ENCODE measurements at regions not wholly inside any gene's neighbourhood (a gene's known extent, or its start where the extent isn't known, plus 50 kb on each side); places are given as distances from the start of the nearest gene placed in this dataset.
"Not testable (repeated sequence)": the region's sequence is repeated elsewhere in the genome, so short reads cannot be mapped to it uniquely, and the experiment has no call there.

DNA sequence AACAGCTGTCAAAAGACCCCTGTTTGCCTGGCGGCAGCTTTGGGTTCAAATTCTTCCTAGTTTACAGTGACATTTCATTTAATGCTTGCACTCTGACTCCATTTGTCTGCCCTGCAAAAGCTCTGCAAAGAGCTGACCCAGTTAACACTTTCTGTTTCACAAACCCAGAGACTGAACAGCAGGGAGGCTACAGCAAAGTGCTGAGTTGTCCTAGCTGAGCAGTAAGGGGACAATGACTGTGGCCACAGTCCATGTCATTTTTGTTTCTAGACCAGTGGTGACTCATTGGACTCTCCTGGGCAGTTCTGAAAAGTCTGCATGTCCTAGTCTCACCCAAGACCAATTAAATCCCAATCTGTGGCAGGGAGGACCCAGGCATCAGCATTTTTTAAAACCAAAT, 994.8 kb upstream of the WWC1 start:
- DNase-seq, result no peak

DNA sequence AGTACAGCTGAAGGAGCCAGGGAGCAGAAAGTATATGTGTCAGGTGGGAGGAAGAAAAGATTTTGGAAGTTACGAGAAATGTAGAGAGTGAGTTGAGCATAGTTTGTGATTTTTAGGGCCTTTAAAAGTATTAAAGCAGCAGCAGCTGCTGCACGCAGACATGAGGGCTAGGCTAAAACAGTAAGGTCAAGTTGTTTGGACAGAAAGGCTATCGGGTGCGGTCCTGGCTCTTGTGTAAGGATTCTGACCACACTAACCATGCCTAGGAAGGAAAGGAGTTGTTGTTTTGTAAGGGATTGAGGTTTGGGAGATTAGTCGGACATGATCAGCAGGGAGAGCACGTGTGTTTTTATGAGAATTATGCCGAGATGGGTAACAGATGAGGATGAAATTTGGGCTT, 991.6 kb upstream of the WWC1 start:
- not testable (repeated sequence) for DNase-seq

GRCh38 chr5:167303582-167303981, 987.9 kb upstream of the WWC1 start:
- no peak for DNase-seq

GRCh38 chr5:167304834-167305469, 986.5 kb upstream of the WWC1 start:
- no peak for DNase-seq

GRCh38 chr5:167305591-167306213, 985.7 kb upstream of the WWC1 start:
- DNase-seq, result no peak

DNA sequence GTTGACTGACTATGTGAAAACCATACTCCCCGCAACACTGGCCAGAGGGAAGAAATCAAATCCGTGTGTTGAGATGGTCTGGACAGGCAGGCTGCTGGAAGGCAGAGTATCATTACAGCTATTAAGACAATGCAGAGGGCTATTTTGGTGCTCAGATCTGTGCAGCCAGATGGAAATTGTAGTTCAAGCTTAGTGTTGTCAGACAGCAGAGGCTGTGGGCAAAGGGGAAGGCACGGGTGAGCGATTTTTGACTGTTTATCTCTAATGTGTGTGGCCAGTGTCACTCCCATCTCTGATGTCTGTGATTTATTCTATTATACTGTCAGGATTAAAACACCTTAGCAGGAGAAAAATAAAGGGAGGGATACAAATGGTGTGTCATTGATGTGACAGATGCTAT, 984.4 kb upstream of the WWC1 start:
- no peak for DNase-seq

GRCh38 chr5:167308466-167308865, 983.0 kb upstream of the WWC1 start:
- no peak for DNase-seq

- no peak for DNase-seq
Measured at GRCh38 chr5:167309941-167310517, 981.4 kb upstream of the WWC1 start.

- DNase-seq, result no peak
Measured at GRCh38 chr5:167311340-167311739, 980.1 kb upstream of the WWC1 start.

DNA sequence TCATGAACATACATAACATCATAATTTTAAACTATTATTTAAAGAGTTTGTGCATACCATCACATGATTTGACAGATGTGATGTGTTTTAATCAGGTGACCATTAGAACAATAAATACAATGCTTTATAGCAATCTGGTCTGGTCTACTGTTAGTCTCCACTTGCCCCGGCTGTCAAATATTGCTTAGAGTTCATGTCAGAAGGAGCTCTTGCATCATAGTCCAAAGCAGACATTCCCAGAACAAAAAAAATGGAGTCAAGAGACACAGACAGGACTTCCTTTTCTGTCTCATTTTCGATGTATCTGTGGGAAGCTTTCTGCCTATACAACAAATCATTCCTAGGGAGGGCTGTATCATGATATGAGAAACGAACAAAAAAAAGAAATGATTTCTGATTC, 979.2 kb upstream of the WWC1 start:
- DNase-seq, result no peak

DNA sequence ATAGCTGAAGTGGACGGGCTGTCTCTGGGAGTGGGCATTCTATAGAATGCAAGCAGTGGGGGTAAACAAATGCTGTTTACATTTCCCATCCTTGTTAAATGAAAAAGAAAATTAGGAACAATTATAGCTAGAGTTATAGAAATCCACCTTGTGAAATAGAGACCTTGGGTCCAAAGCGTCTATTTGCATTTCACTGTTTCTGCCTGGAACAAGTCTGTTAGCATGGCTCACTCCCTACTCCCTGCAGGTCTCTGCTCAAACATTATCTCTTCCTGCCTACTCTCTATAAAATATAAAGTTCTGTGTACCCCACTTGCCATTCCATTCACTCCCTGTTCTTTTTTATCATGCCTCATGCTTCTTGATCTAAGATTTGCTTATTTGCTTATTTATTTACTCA, 975.7 kb upstream of the WWC1 start:
- no peak for DNase-seq

- no peak for DNase-seq
Measured at GRCh38 chr5:167317884-167318283, 973.6 kb upstream of the WWC1 start.

DNA sequence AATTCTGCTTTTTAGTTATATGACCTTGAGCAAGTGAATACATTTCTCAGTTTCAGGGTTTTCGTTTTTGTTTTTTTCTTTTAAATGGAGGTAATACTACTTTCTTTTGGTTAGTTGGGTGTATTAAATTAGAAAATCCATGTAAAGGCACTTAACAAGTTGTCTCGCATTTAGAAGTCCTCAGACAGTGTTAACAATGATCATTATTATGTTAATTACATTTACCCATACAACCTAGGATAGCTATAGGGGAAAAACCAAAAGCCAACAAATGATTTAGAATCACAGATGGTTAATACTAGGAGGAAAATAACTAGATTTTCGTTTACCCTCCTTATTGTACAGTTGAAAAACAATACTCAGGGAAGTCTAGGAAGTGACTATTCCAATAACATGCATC, 972.2 kb upstream of the WWC1 start:
- DNase-seq, result no peak

DNA sequence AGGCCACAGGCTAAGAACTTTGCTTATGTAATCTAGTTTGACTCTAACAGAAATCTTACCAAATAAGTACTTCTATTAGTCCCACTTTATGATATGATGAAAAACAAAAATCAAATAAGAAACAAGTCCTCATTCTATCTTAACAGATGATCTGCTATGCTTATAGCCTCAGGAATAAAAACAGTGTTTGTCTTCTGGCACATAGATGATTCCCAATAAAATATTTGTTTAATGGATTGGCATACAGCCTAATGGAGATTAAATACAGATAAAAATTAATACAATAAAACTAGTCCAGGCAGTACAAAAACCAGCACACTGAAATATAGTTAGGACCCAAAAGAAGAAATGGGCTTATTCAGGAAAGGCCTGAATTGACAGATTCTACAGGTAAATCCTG, 971.4 kb upstream of the WWC1 start:
- no peak for DNase-seq

DNA sequence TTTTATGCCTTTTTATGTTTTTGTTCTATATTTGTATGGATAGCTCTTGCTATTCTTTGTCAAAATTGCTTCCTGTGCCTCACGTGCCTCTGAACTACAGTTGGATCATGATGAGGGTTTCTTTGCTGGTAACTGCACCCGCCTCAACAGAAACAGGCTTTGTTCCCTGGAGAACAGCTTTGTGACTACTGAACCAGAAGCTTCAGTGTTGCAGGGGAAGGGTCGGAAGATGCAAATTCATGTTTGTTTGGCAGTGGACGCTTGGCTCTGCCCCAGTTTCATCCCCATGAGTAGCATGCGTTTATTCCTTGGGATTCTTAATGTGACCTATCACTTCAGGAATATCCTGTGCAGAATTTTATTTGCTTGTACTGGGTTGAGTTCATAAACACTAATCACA, 959.1 kb upstream of the WWC1 start:
- no peak for DNase-seq

- DNase-seq, result no peak
Measured at GRCh38 chr5:167336161-167336560, 955.3 kb upstream of the WWC1 start.

- DNase-seq, result no peak
Measured at GRCh38 chr5:167339205-167339604, 952.2 kb upstream of the WWC1 start.

- no peak for DNase-seq
Measured at GRCh38 chr5:167346461-167346860, 945.0 kb upstream of the WWC1 start.

GRCh38 chr5:167348251-167348926, 943.1 kb upstream of the WWC1 start:
- DNase-seq, result no peak

DNA sequence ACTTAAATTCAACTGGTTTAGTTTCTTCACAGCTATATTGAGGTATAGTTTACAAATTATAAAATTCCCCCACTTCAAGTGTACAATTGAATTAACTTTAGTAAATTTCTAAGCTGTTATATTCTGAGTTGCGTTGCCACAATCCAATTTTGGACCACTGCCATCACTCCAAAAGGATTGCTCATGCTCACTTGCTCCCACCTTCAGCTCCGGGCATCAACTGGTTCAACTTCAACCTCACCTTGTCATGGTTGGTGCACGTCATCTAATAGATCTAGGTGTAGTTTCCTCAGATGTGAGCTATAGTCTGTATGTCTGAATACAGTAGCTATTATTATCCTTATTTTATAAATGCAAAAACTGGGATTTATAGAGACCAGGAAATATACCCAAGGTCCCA, 942.5 kb upstream of the WWC1 start:
- DNase-seq, result no peak

DNA sequence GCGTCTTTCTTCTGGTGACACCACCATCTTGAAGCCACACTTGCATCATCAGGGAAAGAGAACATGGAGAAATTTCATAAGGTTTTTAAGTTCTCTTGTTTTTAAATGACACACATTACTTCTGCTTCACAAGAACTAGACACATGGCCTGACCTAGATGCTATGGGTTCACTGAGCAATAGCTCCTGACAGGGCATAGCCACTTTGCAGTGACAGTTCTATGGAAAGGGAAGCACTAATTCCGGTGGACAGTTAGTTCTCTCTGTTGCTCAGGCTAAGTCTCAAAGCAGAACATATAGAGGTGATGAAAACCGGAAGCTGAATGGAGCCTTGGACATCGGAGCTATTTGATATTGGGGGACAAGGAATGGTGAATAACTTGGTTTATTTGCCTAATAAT, 940.1 kb upstream of the WWC1 start:
- no peak for DNase-seq

- DNase-seq, result no peak
Measured at GRCh38 chr5:167352801-167353200, 938.6 kb upstream of the WWC1 start.

DNA sequence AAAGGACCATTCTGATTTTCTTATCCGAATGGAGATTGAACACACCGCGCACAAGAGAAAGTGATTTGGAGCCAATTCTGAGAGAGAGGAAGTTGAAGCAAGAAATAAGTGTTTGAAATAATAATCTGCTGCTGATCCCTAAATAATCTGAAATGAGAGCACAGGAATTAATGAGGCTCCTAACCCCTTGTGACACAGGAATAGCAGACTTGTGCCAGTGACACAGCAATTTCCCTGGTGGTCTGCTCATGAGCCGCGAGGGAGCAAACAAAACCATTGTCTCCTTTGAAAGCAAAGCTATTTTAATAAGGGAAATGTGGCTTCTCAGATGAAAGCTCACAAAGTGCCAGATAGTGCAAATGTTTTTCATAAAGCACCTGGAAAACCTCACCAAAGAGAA, 936.1 kb upstream of the WWC1 start:
- no peak for DNase-seq

- no peak for DNase-seq
Measured at GRCh38 chr5:167356374-167356773, 935.1 kb upstream of the WWC1 start.

All from stimulated activated CD4-positive, alpha-beta T cell treated with anti-CD3 and anti-CD28 coated beads, Interleukin-2, amount 100 ng/mL, for 48 hours (primary cell).